ENCODE measurements at regions not wholly inside any gene's neighbourhood (a gene's known extent, or its start where the extent isn't known, plus 50 kb on each side); places are given as distances from the start of the nearest gene placed in this dataset.
"Not testable (repeated sequence)": the region's sequence is repeated elsewhere in the genome, so short reads cannot be mapped to it uniquely, and the experiment has no call there.

DNA sequence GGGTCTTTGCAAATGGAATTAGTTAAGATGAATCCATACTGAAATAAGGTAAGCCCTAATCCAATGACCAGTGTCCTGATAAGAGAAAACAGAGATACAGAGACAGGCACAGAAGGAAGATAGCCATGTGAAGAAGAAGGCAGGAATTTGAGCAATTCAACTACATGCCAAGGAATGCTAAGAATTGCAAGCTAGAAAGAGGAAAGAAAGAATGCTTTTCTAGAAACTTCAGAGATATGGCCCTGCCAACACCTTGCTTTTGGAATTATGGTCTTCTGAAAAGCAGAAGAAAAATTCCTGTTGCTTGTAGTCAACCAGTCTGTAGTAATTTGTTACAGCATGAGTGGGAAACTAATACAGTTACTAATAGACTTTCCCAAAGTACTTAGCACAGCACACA lies 111.3 kb downstream of the SLC17A6 start:
- ChIA-PET POLR2A (no interaction called here), CTCF (ENCODE audit: unreplicated experiment) (no interaction called here)
- H3K9me2 ChIP-seq (ENCODE audit: insufficient read depth, low read length), result no peaks in the 10 kb centered on the region
- H2AFZ ChIP-seq (ENCODE audit: low read length), result no peak overlapping the region
- intact Hi-C loops (cut with micrococcal nuclease; ENCODE audit: unreplicated experiment), result no loop called here
- no peaks in the 10 kb centered on the region for H3K36me3 ChIP-seq (ENCODE audit: insufficient read depth, low read length)
- H3K9me3 ChIP-seq (ENCODE audit: low read length), result no peaks in the 10 kb centered on the region
- H3K4me1 ChIP-seq (ENCODE audit: insufficient read depth, low read length, poor library complexity, severe bottlenecking), result no peaks in the 10 kb centered on the region
- H3K4me3 ChIP-seq (ENCODE audit: low read depth, low read length, poor library complexity, severe bottlenecking), result no peak overlapping the region
- no peak overlapping the region for H3K27ac ChIP-seq (ENCODE audit: low read depth, low read length, poor library complexity, severe bottlenecking)
- no TSS peak for BruUV-seq (replicated peaks)
- no peaks in the 10 kb centered on the region for H3K79me2 ChIP-seq (ENCODE audit: insufficient read depth, low read depth, low read length)
- no peaks in the 10 kb centered on the region for H4K20me1 ChIP-seq (ENCODE audit: insufficient read depth, low read length)
- no peak for DNase-seq (ENCODE audit: low spot score)
- no peak overlapping the region for H3K4me2 ChIP-seq (ENCODE audit: low read length)
- TF ChIP-seq EZH2phosphoT487 (IDR thresholded peaks at IDR 0.05; ENCODE audit: borderline replicate concordance, low read depth, low read length), result no peak
- TF ChIP-seq, protein P1, sequence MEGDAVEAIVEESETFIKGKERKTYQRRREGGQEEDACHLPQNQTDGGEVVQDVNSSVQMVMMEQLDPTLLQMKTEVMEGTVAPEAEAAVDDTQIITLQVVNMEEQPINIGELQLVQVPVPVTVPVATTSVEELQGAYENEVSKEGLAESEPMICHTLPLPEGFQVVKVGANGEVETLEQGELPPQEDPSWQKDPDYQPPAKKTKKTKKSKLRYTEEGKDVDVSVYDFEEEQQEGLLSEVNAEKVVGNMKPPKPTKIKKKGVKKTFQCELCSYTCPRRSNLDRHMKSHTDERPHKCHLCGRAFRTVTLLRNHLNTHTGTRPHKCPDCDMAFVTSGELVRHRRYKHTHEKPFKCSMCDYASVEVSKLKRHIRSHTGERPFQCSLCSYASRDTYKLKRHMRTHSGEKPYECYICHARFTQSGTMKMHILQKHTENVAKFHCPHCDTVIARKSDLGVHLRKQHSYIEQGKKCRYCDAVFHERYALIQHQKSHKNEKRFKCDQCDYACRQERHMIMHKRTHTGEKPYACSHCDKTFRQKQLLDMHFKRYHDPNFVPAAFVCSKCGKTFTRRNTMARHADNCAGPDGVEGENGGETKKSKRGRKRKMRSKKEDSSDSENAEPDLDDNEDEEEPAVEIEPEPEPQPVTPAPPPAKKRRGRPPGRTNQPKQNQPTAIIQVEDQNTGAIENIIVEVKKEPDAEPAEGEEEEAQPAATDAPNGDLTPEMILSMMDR (conservative IDR thresholded peaks at IDR 0.05; ENCODE audit: low read length), result no peak

GRCh38 chr11:22444076-22444475 lies 105.9 kb downstream of the SLC17A6 start:
- no peak overlapping the region for H3K27ac ChIP-seq (ENCODE audit: low read depth, low read length, poor library complexity, severe bottlenecking)
- H3K79me2 ChIP-seq (ENCODE audit: insufficient read depth, low read depth, low read length), result no peaks in the 10 kb centered on the region
- no peaks in the 10 kb centered on the region for H3K9me2 ChIP-seq (ENCODE audit: insufficient read depth, low read length)
- BruUV-seq (replicated peaks), result no TSS peak
- H3K36me3 ChIP-seq (ENCODE audit: insufficient read depth, low read length), result no peaks in the 10 kb centered on the region
- no peak for DNase-seq (ENCODE audit: low spot score)
- no peaks in the 10 kb centered on the region for H4K20me1 ChIP-seq (ENCODE audit: insufficient read depth, low read length)
- no peaks in the 10 kb centered on the region for H3K9me3 ChIP-seq (ENCODE audit: low read length)
- no peaks in the 10 kb centered on the region for H3K4me1 ChIP-seq (ENCODE audit: insufficient read depth, low read length, poor library complexity, severe bottlenecking)
- ChIA-PET POLR2A (no interaction called here), CTCF (ENCODE audit: unreplicated experiment) (no interaction called here)
- no peak overlapping the region for H2AFZ ChIP-seq (ENCODE audit: low read length)
- H3K4me3 ChIP-seq (ENCODE audit: low read depth, low read length, poor library complexity, severe bottlenecking), result no peak overlapping the region
- TF ChIP-seq, protein P1 (conservative IDR thresholded peaks at IDR 0.05; ENCODE audit: low read length), result no peak
- intact Hi-C loops (cut with micrococcal nuclease; ENCODE audit: unreplicated experiment), result no loop called here
- no peak overlapping the region for H3K4me2 ChIP-seq (ENCODE audit: low read length)

- CTCF ChIA-PET (ENCODE audit: unreplicated experiment), result no interaction called here
- BruUV-seq (replicated peaks), result no TSS peak
- no peaks in the 10 kb centered on the region for H3K9me2 ChIP-seq (ENCODE audit: insufficient read depth, low read length)
- no peak for DNase-seq (ENCODE audit: low spot score)
- POLR2A ChIA-PET, result interaction anchor here (0.6 to 1.4 kb wide), 2 partner anchors 18 to 26 kb away, joined by 3 to 4 read pairs; no protein-coding TSS in a partner anchor
- intact Hi-C loops (cut with micrococcal nuclease; ENCODE audit: unreplicated experiment), result no loop called here
- no peak overlapping the region for H3K27ac ChIP-seq (ENCODE audit: low read depth, low read length, poor library complexity, severe bottlenecking)
- no peaks in the 10 kb centered on the region for H3K79me2 ChIP-seq (ENCODE audit: insufficient read depth, low read depth, low read length)
- TF ChIP-seq, protein P1 (conservative IDR thresholded peaks at IDR 0.05; ENCODE audit: low read length), result no peak
- no peak for TF ChIP-seq EZH2phosphoT487 (IDR thresholded peaks at IDR 0.05; ENCODE audit: borderline replicate concordance, low read depth, low read length)
- no peak overlapping the region for H3K4me3 ChIP-seq (ENCODE audit: low read depth, low read length, poor library complexity, severe bottlenecking)
- no peak overlapping the region for H3K4me2 ChIP-seq (ENCODE audit: low read length)
- no peak overlapping the region for H2AFZ ChIP-seq (ENCODE audit: low read length)
- H3K4me1 ChIP-seq (ENCODE audit: insufficient read depth, low read length, poor library complexity, severe bottlenecking), result no peaks in the 10 kb centered on the region
- no peaks in the 10 kb centered on the region for H3K36me3 ChIP-seq (ENCODE audit: insufficient read depth, low read length)
- no peaks in the 10 kb centered on the region for H3K9me3 ChIP-seq (ENCODE audit: low read length)
- H4K20me1 ChIP-seq (ENCODE audit: insufficient read depth, low read length), result no peaks in the 10 kb centered on the region
These were observed 103.7 kb downstream of the SLC17A6 start for GRCh38 chr11:22441831-22442230.

- H3K4me2 ChIP-seq (ENCODE audit: low read length); H4K20me1 ChIP-seq (ENCODE audit: insufficient read depth, low read length); POLR2A ChIA-PET; intact Hi-C loops (cut with micrococcal nuclease; ENCODE audit: unreplicated experiment); DNase-seq (ENCODE audit: low spot score); H3K27ac ChIP-seq (ENCODE audit: low read depth, low read length, poor library complexity, severe bottlenecking); H3K4me1 ChIP-seq (ENCODE audit: insufficient read depth, low read length, poor library complexity, severe bottlenecking); BruUV-seq (replicated peaks); CTCF ChIA-PET (ENCODE audit: unreplicated experiment); H3K9me2 ChIP-seq (ENCODE audit: insufficient read depth, low read length); H3K36me3 ChIP-seq (ENCODE audit: insufficient read depth, low read length); H3K9me3 ChIP-seq (ENCODE audit: low read length); H3K4me3 ChIP-seq (ENCODE audit: low read depth, low read length, poor library complexity, severe bottlenecking); H3K79me2 ChIP-seq (ENCODE audit: insufficient read depth, low read depth, low read length); H2AFZ ChIP-seq (ENCODE audit: low read length): not testable (repeated sequence)
These were observed 97.4 kb downstream of the SLC17A6 start for GRCh38 chr11:22435582-22435981.
